Stimulated activated memory B cell treated with anti-CD40 and anti-IgM and Interleukin-4, amounts not matched to agents 10 μg/mL and 1 μg/mL and 100 μg/mL, for 72 hours (primary cell): ENCODE measurements at regions not wholly inside any gene's neighbourhood (a gene's known extent, or its start where the extent isn't known, plus 50 kb on each side); places are given as distances from the start of the nearest gene placed in this dataset.

Experiments used
- ATAC-seq: fragments of 150-1000 bp; cut with Tn5 transposase; 2 replicates; pipeline ENCODE4 v1.10.0; 2021
- H3K27ac Mint-ChIP-seq: one replicate; pipeline ENCODE4 v1.8.0; 2022; ENCODE audit warnings: mild to moderate bottlenecking, mixed read lengths
- H3K27me3 Mint-ChIP-seq: one replicate; pipeline ENCODE4 v1.8.0; 2022; ENCODE audit warnings: mixed read lengths
- H3K36me3 Mint-ChIP-seq: one replicate; pipeline ENCODE4 v1.8.0; 2022; ENCODE audit warnings: mixed read lengths
- H3K4me1 Mint-ChIP-seq: one replicate; pipeline ENCODE4 v1.8.0; 2022; ENCODE audit warnings: mixed read lengths
- H3K4me3 Mint-ChIP-seq: one replicate; pipeline ENCODE4 v1.8.0; 2022; ENCODE audit warnings: mild to moderate bottlenecking, moderate library complexity, mixed read lengths
- H3K9me3 Mint-ChIP-seq: one replicate; pipeline ENCODE4 v1.8.0; 2022; ENCODE audit warnings: mixed read lengths

GRCh38 chr4:111198446-111198845, 575.6 kb upstream of the PITX2 start:
- no peaks in the 10 kb centered on the region for H3K27me3 Mint-ChIP-seq
- H3K36me3 Mint-ChIP-seq: no peaks in the 10 kb centered on the region
- no peak overlapping the region for H3K4me3 Mint-ChIP-seq
- H3K9me3 Mint-ChIP-seq: peaks cover 8% of the 10 kb centered on the region
- no peaks in the 10 kb centered on the region for H3K4me1 Mint-ChIP-seq
- H3K27ac Mint-ChIP-seq: no peak overlapping the region
- no peak for ATAC-seq

GRCh38 chr4:111204797-111205196, 581.9 kb upstream of the PITX2 start:
- no peaks in the 10 kb centered on the region for H3K4me1 Mint-ChIP-seq
- no peaks in the 10 kb centered on the region for H3K36me3 Mint-ChIP-seq
- no peaks in the 10 kb centered on the region for H3K27me3 Mint-ChIP-seq
- H3K4me3 Mint-ChIP-seq: no peak overlapping the region
- ATAC-seq: no peak
- H3K27ac Mint-ChIP-seq: no peak overlapping the region
- peaks cover 4% of the 10 kb centered on the region for H3K9me3 Mint-ChIP-seq

GRCh38 chr4:111208970-111209369, 586.1 kb upstream of the PITX2 start:
- H3K36me3 Mint-ChIP-seq: no peaks in the 10 kb centered on the region
- H3K9me3 Mint-ChIP-seq: peaks cover 4% of the 10 kb centered on the region
- H3K27me3 Mint-ChIP-seq: no peaks in the 10 kb centered on the region
- H3K27ac Mint-ChIP-seq: no peak overlapping the region
- no peaks in the 10 kb centered on the region for H3K4me1 Mint-ChIP-seq
- ATAC-seq: no peak
- no peak overlapping the region for H3K4me3 Mint-ChIP-seq

DNA sequence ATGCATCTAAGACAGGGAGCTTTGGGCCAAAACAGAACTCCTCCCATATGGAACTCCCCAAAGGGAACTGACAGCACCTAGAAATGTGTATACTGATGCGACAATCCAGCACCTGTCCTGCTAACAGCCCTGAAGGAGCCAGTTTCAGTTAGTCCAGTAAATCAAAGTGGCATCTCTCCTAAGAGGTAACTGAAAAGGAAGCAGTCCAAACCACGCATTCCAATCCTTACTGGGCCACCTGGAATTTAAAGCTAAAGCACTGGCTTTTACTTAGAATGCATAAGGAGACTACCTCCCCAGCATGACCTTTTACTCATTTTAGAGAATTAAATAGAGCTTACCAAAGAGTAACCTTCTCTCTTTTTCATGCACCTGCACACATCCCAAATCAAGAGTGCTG, 586.8 kb upstream of the PITX2 start:
- no peaks in the 10 kb centered on the region for H3K27me3 Mint-ChIP-seq
- no peaks in the 10 kb centered on the region for H3K4me1 Mint-ChIP-seq
- peaks cover 1% of the 10 kb centered on the region for H3K9me3 Mint-ChIP-seq
- no peak overlapping the region for H3K4me3 Mint-ChIP-seq
- H3K27ac Mint-ChIP-seq: no peak overlapping the region
- ATAC-seq: no peak
- H3K36me3 Mint-ChIP-seq: no peaks in the 10 kb centered on the region

GRCh38 chr4:111210595-111210994, 587.7 kb upstream of the PITX2 start:
- H3K9me3 Mint-ChIP-seq: no peaks in the 10 kb centered on the region
- ATAC-seq: no peak
- no peaks in the 10 kb centered on the region for H3K36me3 Mint-ChIP-seq
- no peaks in the 10 kb centered on the region for H3K4me1 Mint-ChIP-seq
- H3K4me3 Mint-ChIP-seq: no peak overlapping the region
- no peak overlapping the region for H3K27ac Mint-ChIP-seq
- no peaks in the 10 kb centered on the region for H3K27me3 Mint-ChIP-seq

- Mint-ChIP-seq H3K4me1 (no peaks in the 10 kb centered on the region), H3K36me3 (no peaks in the 10 kb centered on the region), H3K9me3 (no peaks in the 10 kb centered on the region), H3K27ac (no peak overlapping the region), H3K27me3 (no peaks in the 10 kb centered on the region), H3K4me3 (no peak overlapping the region)
- no peak for ATAC-seq
Observed at GRCh38 chr4:111213531-111213930, 590.7 kb upstream of the PITX2 start.

DNA sequence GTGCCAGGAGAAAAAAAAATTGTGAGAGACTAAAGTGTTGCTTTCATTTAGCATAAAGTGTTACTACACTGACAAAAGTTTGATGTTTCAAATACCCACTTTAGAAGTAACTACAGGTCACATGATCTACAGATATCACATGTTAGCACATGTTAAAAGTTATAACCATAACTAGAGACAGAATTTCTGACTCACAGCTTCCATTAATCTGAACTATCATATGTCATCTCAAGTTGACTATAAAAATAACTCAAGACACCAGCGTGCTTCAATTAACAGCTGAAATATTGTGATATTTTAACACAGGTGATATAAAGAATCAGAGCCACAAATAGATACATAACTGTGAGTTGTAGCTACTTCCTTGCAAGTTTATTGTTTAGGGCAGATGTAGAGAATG, 591.5 kb upstream of the PITX2 start:
- H3K36me3 Mint-ChIP-seq: no peaks in the 10 kb centered on the region
- no peaks in the 10 kb centered on the region for H3K4me1 Mint-ChIP-seq
- H3K27me3 Mint-ChIP-seq: no peaks in the 10 kb centered on the region
- ATAC-seq: no peak
- no peaks in the 10 kb centered on the region for H3K9me3 Mint-ChIP-seq
- H3K4me3 Mint-ChIP-seq: no peak overlapping the region
- no peak overlapping the region for H3K27ac Mint-ChIP-seq

GRCh38 chr4:111215755-111216154, 592.9 kb upstream of the PITX2 start:
- Mint-ChIP-seq H3K27me3 (no peaks in the 10 kb centered on the region), H3K9me3 (no peaks in the 10 kb centered on the region), H3K4me3 (no peak overlapping the region), H3K27ac (no peak overlapping the region), H3K36me3 (no peaks in the 10 kb centered on the region), H3K4me1 (no peaks in the 10 kb centered on the region)
- ATAC-seq: no peak

DNA sequence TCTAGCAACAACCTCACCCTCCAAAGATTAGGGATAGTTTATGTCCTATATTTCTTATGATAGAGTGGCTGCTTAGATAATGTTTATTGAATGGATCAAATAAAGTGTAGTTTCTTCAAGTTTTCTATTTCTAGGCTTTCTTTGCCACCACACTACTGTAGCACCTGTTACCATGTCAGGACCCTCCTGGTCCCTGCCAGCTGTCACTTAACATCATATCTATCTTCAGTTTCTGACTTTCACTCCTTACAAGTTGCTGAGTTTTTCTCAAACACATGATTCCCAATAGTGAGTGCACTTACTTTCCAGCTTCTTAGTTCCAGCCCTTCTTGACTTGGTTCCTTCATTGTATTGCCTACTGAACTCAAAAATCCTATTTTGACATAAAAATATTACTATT, 593.9 kb upstream of the PITX2 start:
- Mint-ChIP-seq H3K27me3 (no peaks in the 10 kb centered on the region), H3K9me3 (no peaks in the 10 kb centered on the region), H3K36me3 (no peaks in the 10 kb centered on the region), H3K4me3 (no peak overlapping the region), H3K4me1 (no peaks in the 10 kb centered on the region), H3K27ac (no peak overlapping the region)
- no peak for ATAC-seq

DNA sequence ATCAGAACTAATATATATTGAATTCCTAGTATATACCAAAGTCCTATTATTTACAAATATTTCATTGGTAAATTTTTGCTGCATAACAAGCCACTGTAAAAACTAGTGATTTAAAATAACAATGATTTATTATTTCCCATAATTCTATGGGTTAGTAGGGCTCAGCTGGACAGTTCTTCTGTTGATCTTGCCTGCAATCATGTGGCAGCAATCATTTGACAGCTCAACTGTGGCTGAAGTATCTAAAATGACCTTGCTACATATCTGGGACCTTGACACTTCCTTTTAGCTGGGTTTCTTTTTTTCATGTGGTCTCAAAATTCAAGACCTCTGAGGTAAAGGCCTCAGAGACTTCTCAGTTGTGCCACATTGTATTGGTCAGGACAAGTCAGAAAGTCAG, 598.5 kb upstream of the PITX2 start:
- H3K4me1 Mint-ChIP-seq: no peaks in the 10 kb centered on the region
- no peak overlapping the region for H3K4me3 Mint-ChIP-seq
- H3K36me3 Mint-ChIP-seq: no peaks in the 10 kb centered on the region
- no peaks in the 10 kb centered on the region for H3K27me3 Mint-ChIP-seq
- H3K27ac Mint-ChIP-seq: no peak overlapping the region
- ATAC-seq: no peak
- H3K9me3 Mint-ChIP-seq: no peaks in the 10 kb centered on the region

- Mint-ChIP-seq H3K36me3 (no peaks in the 10 kb centered on the region), H3K4me3 (no peak overlapping the region), H3K27ac (no peak overlapping the region), H3K9me3 (peaks cover 3% of the 10 kb centered on the region), H3K27me3 (no peaks in the 10 kb centered on the region), H3K4me1 (no peaks in the 10 kb centered on the region)
- ATAC-seq: no peak
Observed at GRCh38 chr4:111228396-111228795, 605.5 kb upstream of the PITX2 start.

DNA sequence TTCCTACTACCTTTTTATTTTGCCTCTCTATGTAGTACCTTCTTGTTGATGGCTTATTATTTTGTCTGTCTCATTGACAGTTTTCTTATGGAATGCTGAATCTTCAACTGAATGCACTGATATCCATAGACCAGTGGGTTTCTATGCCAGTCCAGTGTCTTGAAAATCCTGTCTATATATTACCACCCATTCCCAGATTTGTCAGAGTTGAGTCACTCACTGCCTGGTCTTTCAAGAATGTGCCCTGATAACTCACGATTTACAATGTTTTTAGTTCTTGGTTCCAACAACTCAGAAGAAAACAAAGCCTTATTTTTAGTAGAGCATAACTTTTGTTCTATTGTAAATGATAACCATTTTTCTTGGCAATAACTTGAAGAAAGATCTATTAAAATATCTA, 606.0 kb upstream of the PITX2 start:
- no peaks in the 10 kb centered on the region for H3K36me3 Mint-ChIP-seq
- no peak overlapping the region for H3K27ac Mint-ChIP-seq
- no peaks in the 10 kb centered on the region for H3K4me1 Mint-ChIP-seq
- H3K27me3 Mint-ChIP-seq: no peaks in the 10 kb centered on the region
- H3K9me3 Mint-ChIP-seq: peaks cover 3% of the 10 kb centered on the region
- ATAC-seq: no peak
- H3K4me3 Mint-ChIP-seq: no peak overlapping the region

- H3K4me3 Mint-ChIP-seq: no peak overlapping the region
- no peak for ATAC-seq
- peaks cover 3% of the 10 kb centered on the region for H3K9me3 Mint-ChIP-seq
Observed at GRCh38 chr4:111230265-111230664, 607.4 kb upstream of the PITX2 start.

GRCh38 chr4:111231281-111231680, 608.4 kb upstream of the PITX2 start:
- H3K4me1 Mint-ChIP-seq: no peaks in the 10 kb centered on the region
- no peak overlapping the region for H3K27ac Mint-ChIP-seq
- H3K9me3 Mint-ChIP-seq: peaks cover 3% of the 10 kb centered on the region
- H3K36me3 Mint-ChIP-seq: no peaks in the 10 kb centered on the region
- H3K27me3 Mint-ChIP-seq: no peaks in the 10 kb centered on the region
- ATAC-seq: no peak
- no peak overlapping the region for H3K4me3 Mint-ChIP-seq

More at GRCh38 chr4:111230265-111230664, 607.4 kb upstream of the PITX2 start:
- no peak overlapping the region for H3K27ac Mint-ChIP-seq
- no peaks in the 10 kb centered on the region for H3K4me1 Mint-ChIP-seq
- no peaks in the 10 kb centered on the region for H3K36me3 Mint-ChIP-seq
- no peaks in the 10 kb centered on the region for H3K27me3 Mint-ChIP-seq

- Mint-ChIP-seq H3K4me1 (no peaks in the 10 kb centered on the region), H3K4me3 (no peak overlapping the region), H3K9me3 (no peaks in the 10 kb centered on the region), H3K27me3 (no peaks in the 10 kb centered on the region), H3K27ac (no peak overlapping the region), H3K36me3 (no peaks in the 10 kb centered on the region)
- ATAC-seq: no peak
Observed at GRCh38 chr4:111234939-111235338, 612.1 kb upstream of the PITX2 start.

DNA sequence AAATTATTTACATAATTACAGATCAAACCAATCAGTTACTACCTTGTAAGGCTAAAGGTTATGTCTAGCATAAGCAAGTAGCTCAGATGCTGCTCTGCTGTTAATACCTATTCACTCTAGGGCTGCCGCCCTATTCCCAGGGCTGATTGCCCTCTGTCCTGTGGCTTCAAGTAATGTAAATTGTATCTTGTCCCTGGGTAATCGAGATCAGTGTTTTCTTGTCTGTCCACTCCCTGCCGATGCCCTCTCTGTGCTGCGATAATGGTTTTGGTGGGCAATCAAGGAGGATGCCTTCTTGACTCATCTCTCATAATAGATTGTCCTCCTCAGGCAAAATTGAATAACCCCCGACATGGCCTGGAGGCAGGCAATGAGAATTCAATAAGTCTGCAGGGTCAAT, 641.0 kb upstream of the PITX2 start:
- no peaks in the 10 kb centered on the region for H3K9me3 Mint-ChIP-seq
- H3K27me3 Mint-ChIP-seq: no peaks in the 10 kb centered on the region
- no peaks in the 10 kb centered on the region for H3K36me3 Mint-ChIP-seq
- no peaks in the 10 kb centered on the region for H3K4me1 Mint-ChIP-seq
- ATAC-seq: no peak
- H3K4me3 Mint-ChIP-seq: no peak overlapping the region
- H3K27ac Mint-ChIP-seq: no peak overlapping the region

GRCh38 chr4:111266937-111267336, 644.1 kb upstream of the PITX2 start:
- no peak overlapping the region for H3K4me3 Mint-ChIP-seq
- no peaks in the 10 kb centered on the region for H3K4me1 Mint-ChIP-seq
- H3K36me3 Mint-ChIP-seq: no peaks in the 10 kb centered on the region
- no peak for ATAC-seq
- H3K27me3 Mint-ChIP-seq: no peaks in the 10 kb centered on the region
- H3K9me3 Mint-ChIP-seq: no peaks in the 10 kb centered on the region
- H3K27ac Mint-ChIP-seq: no peak overlapping the region
